NAMALWA (cell line): ENCODE measurements at regions not wholly inside any gene's neighbourhood (a gene's known extent, or its start where the extent isn't known, plus 50 kb on each side); places are given as distances from the start of the nearest gene placed in this dataset.
"Not testable (repeated sequence)": the region's sequence is repeated elsewhere in the genome, so short reads cannot be mapped to it uniquely, and the experiment has no call there.

Source experiments
- DNase-seq: peaks from one replicate; pipeline ENCODE4 v3.0.0-alpha.2; 2015; ENCODE audit warnings: low spot score

DNA sequence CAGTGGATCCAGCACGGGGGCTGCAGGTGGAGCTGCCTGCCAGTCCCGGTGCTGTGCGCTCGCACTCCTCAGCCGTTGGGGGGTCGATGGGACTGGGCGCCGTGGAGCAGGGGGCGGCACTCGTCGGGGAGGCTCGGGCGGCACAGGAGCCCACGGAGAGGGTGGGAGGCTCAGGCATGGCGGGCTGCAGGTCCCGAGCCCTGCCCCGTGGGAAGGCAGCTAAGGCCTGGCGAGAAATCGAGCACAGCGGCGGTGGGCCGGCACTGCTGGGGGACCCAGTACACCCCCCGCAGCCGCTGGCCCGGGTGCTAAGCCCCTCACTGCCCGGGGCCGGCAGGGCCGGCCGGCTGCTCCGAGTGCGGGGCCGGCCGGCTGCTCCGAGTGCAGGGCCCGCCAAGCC lies 52.3 kb upstream of the MARK1 start:
- DNase-seq = not testable (repeated sequence)

DNA sequence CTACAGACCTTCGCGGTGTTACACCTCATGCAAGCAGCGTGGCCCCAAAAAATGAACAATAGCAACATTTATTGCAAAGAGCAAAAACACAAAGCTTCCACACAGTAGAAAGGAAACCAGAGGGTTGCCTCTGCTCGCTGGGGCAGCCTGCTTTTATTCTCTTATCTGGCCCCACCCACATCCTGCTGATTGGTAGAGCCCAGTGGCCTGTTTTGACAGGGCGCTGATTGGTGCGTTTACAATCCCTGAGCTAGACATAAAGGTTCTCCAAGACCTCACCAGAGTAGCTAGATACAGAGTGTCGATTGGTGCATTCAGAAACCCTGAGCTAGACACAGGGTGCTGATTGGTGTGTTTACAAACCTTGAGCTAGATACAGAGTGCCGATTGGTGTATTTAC lies 52.8 kb upstream of the MARK1 start:
- not testable (repeated sequence) for DNase-seq

DNA sequence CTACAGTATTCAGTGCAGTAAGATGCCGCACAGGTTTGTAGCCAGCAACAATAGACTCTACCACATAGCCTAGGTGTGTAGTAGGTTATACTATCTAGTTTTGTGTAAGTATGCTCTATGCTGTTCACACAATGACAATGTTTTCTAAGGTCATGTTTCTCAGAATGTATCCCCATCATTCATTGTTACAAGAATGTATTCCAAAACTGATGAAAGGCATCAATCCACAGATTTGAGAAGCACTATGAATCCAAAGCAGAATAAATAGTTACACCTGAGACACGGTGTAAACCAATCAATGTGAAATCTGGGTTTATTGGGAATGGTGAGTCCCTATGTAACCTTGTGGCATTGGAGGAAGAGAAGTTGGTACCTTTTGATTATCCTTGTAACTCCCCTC lies 54.5 kb upstream of the MARK1 start:
- no peak for DNase-seq

DNA sequence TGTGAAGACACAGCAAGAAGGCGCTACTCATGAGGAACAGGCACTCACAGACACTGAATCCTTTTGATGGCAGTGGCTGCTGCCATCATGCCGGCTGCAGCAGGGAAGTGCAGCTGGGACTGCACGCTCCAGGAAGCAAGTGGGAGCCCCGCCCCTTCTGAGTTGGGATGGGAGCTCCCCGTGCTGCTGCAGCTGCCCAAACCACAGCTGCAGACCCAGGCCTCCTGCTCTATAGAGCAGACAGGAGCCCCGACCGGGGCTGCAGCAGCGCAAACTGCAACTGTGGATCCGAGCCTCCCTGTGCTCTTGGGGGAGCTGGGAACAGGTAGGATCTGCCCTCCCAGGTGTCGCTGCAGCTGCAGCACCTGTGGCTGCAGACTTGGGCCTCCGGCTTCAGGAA lies 65.2 kb upstream of the MARK1 start:
- no peak for DNase-seq

DNA sequence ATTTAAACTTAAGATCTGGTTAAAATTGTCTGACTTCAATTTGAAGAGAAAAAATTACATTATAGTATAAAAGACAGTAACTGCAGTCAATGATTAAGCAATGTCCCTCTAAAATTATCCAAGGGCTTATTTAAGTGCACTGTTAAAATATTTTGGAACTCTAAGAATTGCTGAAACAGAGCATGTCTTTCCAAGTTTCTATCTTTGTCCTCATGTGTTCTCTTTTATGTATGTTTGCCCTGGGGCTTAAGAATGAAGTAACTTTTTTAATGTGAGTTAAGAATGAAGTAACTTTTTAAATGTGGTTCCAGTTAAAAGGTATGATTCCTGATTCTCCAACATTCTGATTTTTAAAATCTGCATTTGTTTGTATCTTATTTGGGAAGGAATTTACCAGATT lies 69.0 kb upstream of the MARK1 start:
- DNase-seq = no peak

DNA sequence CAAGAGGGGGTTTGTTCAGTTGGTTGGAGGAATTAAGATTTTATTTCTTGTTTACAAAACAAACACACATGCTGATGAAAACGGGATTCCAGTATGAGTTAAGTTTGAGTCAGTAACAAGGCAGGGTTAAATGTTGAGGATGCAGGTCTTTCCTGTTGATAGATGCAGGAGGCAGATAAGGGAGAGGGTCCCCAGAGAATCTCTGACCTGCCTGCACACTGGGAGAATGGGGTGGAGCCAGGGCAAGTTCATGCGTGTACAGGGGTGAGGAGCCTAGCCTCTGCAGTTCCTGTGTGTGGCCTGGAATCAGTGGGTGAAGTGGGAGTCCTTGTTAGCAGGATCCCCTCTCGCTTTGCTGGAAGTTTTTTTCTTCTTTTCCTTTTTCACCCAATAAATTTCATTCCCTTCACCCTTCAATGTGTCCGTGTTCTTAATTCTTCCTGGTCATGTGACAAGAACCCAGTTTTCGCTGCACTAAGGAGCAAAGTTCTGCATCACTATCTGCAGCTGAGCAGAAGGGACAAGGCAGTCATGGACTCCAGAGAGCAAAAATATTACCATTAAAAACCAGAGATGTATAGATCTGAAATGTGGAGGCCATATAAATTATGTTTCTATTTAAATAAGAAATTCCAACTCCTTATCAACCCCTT lies 69.9 kb upstream of the MARK1 start:
- no peak for DNase-seq

DNA sequence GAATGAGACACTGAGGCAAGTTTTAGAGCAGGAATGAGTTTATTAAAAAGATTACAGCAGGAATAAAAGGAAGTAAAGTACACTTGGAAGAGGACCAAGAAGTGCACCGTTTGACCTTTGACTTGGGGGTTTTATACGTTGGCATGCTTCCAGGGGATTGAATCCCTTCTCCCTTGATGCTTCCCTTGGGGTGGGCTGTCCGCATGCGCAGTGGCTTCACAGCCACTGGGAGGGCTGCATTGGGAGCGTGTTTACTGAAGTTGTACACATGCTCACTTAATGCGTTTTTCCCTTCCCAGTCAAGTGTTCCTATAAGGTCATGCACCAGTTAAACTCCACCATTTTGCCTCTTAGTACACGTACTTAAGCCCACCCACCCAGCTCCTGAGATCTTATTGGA lies 72.4 kb upstream of the MARK1 start:
- no peak for DNase-seq

DNA sequence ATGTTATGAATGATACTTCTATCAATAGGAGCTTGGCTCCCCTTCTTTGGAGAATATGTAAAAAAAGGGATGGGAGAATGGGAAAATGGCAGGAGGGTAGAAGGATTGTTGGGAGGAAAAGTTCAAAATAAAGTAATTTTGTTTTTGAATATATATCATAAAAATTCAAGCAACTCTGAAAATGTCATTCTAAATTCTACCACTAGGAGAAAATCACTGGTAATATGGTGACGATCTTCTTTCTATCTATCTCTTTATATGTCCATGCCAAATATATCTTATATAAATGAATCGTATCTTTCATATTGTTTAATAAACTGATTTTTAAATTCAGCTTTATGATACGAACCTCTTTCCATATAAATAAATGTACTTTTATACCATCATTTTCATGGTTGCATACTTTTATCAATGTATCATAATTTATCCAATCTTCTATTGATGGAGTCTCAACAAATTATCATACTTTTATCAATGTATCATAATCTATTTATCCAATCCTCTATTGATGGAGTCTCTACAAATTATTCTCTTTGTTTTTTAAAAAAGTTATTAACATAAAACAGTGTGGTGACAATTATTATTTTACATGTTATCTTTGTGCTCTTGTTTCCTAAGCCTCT lies 73.7 kb upstream of the MARK1 start:
- peak; percentile 21 for DNase-seq

DNA sequence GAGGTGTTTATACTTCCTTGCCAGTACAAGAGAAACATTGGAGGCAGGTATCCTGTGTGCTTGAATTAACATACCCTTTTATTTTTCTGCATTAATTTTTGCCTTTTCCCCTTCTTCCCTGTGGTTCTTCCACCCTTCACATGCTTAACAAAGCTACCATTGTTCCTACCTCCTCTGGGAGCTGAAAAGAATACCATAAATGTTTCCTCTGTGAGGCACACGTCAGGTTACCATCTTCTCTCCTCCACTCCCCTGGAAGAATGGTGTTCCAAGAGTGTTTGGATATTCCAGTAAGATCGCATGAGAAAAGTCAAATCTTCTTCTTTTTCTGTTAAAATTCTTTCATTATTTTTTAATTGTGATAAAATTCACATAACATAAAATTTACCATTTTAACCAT lies 74.6 kb upstream of the MARK1 start:
- no peak for DNase-seq

DNA sequence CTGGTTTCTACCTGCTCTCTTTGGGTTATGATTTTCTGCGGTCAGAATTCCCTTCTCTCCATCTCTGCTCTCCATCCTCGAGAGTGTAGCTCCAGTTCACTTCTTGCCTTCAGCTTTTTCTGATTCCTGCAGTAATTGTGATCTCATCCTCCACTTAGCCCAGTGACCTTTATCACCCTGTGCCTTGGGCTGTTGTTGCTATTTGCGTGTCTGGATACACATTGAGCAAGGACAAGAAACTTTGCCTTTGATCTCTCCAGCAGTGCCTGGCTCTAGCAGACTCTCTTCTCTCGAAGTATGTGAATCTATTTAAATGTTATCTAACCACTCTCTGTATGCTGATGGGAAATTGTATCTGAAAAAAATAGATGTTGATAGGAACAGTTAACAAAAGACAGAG lies 76.4 kb upstream of the MARK1 start:
- DNase-seq = no peak

DNA sequence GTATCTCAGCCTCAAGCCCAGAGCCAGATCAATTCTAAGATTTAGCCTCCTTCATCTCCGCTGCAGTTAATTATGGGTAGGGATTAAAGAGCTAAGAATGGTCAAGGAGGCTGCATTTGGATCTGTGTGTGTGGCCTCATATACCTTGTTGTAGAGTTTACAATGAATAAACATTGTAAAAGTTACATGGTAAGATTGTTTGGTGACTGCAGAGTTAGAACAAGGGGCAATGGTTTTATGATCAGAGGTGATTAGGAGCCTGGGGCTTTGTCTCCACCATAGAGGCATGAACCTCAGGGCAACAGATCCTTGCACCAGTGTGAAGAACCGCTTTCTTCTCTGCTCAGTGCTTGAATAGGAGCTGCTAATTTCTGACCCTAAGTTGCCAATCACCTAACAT lies 77.0 kb upstream of the MARK1 start:
- DNase-seq = no peak

DNA sequence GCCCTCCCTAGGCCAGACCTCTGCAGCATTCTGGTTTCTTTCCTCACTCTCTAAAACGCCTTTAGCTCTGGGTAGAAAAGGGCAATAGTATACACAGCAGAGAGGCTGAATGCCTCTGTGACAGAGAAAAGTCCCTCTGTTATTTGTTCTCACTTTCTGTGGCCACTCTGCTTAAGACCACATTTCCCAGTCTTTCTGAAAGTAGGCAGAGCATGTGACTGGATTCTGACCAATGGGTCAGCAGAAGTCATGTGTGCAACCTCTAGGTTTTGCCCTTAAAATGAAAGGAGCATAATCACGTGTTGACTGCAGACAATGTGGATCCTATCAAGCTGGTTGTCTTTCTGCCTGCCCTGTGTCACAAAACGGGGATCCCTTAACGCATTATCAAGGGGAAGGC lies 79.7 kb upstream of the MARK1 start:
- no peak for DNase-seq

DNA sequence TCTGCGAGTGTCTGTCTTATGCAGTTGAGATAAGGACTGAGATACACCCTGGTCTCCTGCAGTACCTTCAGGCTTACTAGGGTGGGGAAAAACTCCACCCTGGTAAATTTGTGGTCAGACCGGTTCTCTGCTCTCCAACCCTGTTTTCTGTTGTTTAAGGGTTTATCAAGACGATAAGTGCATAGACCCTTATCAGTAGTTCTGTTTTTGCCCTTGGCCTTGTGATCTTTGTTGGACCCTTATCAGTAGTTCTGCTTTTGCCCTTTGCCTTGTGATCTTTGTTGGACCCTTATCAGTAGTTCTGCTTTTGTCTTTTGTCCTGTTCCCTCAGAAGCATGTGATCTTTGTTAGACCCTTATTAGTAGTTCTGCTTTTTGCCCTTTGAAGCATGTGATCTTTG lies 83.3 kb upstream of the MARK1 start:
- DNase-seq = not testable (repeated sequence)

DNA sequence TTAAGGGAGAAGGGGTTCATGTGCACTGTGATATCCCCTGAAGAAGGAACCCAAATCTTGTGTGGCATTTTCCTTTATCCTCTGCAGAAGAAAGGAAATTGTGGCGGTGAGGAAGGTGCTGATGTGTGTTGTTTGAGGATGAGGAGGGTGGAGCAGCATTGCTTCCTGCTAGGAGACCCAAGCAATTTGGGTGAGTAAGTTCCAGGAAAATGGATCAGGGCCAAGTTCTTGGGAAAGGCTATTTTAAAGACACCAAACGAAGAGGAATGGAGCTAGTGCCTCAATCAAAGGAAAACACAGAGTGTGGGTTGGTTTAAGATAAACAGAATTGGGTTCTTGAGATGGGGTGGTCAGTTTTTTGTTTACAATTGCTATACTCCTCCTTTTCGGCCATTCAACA lies 86.7 kb upstream of the MARK1 start:
- no peak for DNase-seq

DNA sequence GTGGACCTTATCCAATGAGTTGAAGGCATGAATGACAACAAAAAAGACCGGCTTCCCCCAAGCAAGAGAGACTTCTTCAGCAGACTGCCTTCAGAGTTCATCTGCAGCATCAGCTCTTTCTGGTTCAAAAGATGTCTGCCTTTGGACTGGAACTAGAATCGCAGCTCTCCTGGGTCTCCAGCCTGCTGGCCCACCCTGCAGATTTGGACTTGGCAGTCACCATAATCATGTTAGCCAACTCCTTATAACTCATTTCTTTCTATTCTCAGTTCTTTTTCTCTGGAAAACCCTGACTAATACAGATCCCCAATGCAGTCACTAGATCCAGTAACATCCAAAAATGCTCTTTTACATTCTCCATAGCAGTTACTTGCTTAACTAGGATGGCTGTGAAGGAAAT lies 89.2 kb upstream of the MARK1 start:
- no peak for DNase-seq

DNA sequence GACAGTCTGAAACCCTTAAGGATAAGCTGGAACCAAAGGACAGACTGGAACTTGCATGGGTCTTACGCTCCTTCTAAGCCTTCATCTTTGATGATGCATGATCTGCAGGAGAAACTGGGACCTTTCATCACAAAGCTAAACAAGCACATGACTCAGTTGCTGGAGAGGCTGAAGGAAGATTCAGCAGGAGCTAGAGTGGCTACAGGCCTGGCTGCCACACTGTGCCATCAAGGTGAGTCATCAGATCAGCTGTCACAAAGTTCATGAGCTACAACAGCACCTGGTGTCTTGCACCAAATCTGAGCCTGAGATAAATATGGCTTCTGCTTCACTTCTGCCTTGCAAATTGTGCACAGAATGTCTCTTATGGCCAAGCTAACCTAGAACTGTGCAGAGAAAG lies 95.5 kb upstream of the MARK1 start:
- no peak for DNase-seq

DNA sequence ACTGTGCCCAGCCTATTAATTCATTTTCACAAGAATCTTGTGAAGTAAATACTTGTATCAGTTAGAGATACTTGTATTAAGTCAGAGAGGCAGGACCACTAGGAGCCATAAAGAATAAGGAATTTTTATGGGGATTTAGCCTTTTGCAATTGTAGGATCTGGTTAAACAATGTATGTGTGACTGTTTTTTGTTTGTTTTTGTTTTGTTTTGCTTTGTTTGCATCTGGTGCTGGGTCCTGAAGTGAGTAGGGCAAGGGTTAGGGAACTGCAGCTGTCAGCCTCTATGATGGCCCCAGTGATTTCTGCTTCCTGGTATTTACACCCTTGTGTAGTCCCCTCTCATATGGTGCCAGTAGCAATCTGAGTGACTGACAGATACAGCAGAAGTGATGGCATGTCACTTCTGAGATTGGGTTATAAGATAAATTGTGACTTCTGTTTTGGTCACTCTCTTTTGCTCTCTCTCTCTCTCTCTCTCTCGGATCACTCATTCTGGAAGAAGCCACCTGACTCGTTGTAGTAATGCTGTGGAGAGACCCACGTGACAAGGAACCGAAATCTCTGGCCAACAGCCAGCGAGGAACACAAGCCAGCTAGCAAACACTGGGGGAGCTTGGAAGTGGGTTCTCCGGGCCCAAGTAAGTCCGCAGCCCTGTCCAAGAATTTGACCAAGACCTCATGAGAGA lies 96.2 kb upstream of the MARK1 start:
- DNase-seq = no peak

DNA sequence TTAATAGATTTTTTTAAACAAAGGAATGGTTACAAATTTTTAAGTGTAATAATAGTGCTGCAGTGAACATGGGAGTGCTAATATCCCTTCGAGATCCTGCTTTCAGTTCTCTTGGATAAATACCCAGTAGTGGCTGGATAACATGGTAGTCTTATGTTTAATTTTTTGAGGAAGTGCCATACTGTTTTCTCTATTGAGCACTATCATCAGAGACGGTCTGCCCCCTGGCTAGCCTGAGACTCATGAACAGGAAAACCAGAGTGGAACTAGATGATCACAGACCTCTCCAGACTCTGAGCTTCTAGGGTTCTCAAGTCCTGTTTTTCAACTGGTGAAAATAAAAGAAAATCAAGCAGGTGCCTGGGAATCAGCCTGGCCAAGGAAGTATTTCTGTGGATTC lies 97.3 kb upstream of the MARK1 start:
- DNase-seq = no peak

DNA sequence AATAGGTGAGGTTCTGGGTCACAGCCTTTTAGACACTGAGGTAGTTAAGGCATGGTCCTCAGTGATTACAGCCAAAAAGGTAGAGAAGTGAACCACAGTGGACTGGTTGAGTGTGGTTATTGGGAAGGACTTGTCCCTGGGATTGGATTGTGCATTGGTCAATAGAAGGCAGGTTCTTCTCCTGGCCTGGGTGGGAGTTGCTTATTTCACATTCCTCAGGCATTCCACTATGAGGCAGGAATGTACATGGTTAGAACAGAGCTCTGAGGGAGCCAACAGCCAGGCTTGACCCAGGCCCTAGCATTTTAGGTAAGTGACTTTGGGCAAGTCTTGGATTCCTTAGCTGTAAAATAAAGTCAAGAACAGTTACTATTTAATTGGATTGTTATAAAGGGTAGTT lies 97.9 kb upstream of the MARK1 start:
- no peak for DNase-seq

DNA sequence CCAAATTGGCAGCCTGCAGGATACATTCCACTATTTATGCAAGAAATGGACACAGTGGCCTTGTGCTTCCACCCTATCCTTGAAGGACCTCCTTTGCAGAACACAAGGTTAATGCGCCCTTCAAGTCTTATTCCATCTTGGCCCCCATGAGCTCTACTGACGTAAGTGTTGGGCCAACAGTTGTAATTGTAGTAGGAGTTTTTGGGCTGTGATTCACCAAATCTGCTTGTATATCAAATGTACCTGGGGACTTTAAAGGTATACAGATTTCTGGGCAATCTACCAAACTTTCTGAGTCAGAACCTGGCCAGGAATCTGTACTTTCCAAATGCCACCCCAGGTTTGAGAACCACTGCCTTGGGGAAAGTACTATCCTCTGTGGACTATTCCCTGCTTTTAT lies 100.9 kb upstream of the MARK1 start:
- no peak for DNase-seq

DNA sequence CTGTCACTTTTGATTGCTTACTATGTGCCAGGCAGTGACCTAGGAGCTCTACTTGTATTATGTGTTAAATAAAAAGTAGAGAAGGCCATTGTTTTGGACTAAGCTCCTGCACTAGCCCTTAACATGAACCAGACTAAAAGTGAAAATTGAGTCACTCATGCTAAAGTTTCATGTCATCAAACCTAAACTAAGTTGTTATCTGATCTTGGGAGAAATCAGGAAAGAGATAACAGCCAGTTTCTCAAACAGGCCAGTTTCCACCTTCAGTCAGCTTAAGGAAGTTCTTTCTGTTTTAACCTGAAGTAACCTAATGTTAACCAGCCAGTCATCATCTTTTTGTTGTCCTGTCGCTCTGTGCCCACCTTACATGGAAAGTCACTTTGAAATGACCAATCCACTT lies 102.1 kb upstream of the MARK1 start:
- DNase-seq = no peak

DNA sequence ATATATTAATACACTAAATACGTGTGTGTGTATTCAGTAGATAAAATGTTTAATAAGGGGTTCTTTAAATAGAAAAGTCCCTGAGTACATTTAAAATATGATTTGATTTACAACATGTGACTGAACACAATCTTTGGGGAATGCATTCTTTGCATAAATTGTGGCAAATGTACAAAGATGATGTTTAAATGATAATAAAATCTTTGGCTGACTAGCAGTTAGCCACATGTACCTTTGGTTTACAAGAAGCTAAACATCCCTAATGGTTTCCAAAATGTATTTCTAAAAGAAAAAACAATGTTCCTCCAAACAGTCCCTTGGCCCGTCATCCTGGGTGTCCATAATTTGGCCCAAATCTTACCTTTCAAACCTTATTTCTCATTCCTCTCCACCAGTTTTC lies 106.4 kb upstream of the MARK1 start:
- DNase-seq = no peak

DNA sequence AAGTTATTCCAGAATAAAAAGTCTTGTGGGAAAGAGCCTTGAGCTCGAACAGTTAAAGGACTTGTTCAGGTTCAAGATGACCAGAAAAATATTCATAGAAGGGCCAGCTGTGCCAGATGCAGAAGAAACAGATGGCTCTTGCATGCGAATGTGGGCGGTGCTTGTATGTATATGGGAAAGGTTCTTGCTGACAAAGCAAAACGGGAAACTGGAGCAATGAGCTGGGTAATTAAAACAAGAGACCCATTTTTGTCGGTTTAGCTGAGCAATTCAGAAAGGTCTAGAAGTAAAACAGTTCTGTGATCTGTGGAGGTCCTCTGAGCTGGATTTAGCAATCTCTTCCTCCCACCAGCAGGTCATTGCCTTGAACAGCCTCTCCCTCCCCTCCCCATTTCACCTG lies 107.2 kb upstream of the MARK1 start:
- no peak for DNase-seq

DNA sequence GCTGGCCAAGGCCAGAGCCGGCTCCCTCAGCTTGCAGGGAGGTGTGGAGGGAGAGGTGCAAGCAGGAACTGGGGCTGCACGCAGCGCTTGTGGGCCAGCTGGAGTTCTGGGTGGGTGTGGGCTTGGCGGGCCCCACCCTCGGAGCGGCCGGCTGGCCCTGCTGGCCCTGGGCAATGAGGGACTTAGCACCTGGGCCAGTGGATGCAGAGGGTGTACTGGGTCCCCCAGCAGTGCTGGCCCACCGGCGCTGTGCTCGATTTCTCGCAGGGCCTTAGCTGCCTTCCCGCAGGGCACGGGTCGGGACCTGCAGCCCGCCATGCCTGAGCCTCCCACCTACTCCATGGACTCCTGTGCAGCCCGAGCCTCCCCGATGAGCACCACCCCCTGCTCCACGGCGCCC lies 115.6 kb upstream of the MARK1 start:
- DNase-seq = not testable (repeated sequence)
